Fibroblast of peridontal ligament (primary cell): ENCODE measurements at regions not wholly inside any gene's neighbourhood (a gene's known extent, or its start where the extent isn't known, plus 50 kb on each side); places are given as distances from the start of the nearest gene placed in this dataset.

Experiments
- DNase-seq: peaks from one replicate; pipeline ENCODE4 v3.0.0-alpha.2; 2010; ENCODE audit errors: extremely low read depth

DNA sequence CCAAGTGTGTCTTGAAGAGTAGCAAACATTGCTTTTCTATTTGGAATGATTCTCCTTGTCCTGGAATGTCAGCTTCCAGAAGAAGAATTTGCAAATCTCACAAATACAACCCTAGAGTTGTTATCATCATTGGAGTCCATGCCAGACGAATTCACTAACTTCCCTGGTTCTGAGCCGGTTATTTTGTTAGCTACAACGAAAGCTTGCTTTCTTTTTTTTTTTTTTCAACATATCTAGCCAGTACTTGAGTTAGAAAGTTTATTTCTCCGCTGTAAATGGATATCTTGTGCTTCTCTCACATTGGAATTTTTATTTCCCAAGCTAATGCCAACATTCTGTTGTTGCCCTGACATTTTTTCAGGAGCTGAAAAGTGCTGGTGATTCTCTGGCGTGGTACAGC is 138.1 kb upstream of the POM121L12 start:
- DNase-seq = no peak

DNA sequence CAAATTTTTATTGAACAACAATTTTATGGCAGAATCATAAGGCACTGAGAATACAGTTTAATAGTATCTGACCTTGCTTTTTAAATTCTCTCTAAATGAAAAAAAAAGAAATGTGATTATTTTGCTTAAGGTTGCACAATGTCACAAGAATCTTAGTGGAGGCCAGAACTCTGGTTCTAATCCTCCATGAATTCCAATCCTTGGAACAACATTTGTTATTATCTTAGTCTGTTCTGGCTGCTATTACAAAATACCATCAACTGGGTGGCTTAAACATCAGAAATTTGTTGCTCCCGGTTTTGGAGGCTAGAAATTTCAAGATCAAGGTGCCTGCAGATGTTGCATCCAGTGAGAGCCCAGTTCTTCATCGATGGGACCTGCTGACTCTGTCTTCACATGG is 158.2 kb upstream of the POM121L12 start:
- no peak for DNase-seq

DNA sequence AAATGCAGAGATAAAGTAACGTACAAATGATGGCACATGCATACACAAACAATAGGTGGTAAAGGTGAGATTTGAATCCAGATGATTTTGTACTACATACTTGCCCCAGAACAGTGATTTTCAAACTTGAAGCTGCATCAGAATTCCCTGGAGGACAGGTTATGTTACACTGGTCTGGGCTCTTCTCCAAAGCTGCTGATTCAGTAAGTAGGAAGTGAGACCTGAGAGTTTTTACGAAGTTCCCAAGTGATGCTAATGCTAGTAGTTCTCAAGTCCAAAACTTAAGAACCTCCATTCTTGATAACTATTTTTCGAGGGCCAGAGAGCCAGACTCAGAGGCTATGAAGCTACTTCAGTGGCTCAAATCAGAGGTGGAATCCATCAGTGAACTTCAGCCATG is 159.0 kb upstream of the POM121L12 start:
- DNase-seq = no peak

DNA sequence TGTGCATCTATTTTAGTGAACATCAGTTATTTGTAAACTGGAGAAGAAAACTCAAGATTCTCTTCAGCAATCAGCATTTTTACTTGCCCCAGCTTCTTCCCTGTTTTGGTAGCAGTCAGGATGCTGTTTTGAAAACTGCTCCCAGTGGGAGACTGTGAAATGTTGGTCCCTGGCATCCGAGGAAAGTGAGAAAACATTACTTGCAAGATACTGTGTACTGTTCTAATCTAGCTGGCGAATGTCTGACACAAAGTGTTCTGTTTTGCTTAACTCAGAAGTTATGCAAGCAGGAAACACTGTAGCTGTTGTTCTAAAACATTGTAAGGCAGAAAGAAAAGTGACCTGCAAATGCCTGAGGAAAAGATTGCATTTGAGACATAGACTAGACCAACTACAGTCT is 171.8 kb upstream of the POM121L12 start:
- no peak for DNase-seq

DNA sequence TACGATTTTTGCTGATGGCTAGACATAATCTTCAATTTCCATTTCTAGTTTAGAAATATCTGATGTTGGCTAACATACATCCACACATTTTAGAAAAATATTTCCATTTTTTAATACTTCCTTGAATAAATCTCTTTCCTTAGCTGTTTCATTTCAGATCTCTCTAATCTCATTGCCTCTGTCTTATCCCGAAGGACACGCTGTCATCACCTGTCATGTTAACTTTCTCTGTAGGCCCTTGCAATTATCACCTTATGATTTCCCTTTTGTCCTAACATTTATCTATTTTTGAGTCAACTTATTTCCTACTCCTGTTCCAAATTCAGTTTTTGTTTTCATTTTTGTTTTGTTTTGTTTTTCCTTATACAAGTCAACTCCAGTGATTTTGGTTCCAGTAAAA is 173.1 kb upstream of the POM121L12 start:
- no peak for DNase-seq

DNA sequence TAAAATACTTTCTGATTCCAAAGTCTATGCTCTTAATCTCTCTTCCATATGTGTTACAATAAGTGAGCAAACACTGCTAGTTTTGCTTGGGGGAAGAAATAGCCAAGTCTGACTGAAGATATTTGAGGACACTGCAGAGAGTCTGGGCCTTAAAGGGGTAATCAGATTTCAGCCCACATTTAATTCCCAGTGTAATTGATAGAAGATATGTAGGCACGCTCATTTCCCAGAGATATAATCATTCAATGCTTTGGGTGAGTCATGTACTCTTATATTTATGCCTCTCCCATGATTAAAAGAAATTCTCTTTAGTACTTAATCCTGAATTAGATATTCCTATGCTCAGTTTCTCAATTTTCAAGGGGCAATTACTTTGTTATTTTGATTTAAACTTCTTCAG is 178.1 kb upstream of the POM121L12 start:
- no peak for DNase-seq

DNA sequence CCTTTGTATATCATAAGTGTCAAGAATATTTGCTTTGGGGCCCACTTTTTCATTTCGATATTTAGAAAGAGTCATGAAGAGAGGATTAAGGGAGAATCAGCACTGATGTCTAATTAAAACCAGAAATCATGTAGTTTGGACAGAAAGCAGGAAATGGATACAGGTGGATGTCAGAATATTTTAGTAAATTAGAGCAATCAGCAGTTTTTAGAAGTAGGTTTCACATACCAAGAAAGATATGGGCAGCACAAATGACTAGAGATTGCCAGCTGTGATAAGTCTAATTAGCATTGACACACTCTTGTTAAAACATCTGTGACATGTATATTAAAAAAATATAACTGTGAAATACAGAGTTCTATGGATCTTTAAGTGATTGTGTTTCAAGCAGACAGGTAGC is 180.8 kb upstream of the POM121L12 start:
- DNase-seq = no peak

DNA sequence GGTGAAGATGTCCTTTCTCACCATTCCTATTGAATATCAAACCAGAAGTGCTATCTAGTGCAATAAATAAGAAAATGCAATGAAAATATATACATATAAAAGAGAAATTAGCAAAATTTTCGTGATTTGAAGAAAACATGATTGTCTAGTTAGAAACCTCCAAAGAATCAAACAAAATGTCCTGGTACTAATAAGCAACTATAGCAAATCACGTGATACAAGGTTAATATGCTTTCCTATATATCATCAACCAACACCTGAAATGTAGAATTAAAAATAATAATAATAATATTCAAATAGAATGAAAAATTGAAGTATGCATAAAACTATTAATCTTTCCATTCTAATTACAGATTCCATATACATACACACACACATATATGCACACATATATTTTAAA is 183.9 kb upstream of the POM121L12 start:
- DNase-seq = no peak

DNA sequence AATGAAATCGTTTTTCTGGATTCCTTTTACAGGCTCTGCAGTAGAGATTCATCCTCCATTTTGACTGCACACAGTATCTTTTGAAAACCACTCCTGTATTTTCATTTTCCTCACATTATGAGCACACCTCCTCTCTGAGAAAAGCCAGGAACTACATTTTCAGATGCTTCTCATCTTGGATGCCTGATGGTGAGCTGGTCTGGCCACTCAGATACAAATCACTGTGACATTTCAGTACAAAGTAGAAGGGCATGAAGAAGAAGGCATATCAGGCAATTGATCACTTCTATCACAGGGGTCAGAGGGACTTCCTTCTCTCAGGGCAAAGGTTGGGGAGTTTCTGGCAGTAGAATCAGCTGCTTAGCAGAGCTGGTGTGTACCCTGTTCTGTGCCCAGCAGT is 192.0 kb upstream of the POM121L12 start:
- DNase-seq = no peak

DNA sequence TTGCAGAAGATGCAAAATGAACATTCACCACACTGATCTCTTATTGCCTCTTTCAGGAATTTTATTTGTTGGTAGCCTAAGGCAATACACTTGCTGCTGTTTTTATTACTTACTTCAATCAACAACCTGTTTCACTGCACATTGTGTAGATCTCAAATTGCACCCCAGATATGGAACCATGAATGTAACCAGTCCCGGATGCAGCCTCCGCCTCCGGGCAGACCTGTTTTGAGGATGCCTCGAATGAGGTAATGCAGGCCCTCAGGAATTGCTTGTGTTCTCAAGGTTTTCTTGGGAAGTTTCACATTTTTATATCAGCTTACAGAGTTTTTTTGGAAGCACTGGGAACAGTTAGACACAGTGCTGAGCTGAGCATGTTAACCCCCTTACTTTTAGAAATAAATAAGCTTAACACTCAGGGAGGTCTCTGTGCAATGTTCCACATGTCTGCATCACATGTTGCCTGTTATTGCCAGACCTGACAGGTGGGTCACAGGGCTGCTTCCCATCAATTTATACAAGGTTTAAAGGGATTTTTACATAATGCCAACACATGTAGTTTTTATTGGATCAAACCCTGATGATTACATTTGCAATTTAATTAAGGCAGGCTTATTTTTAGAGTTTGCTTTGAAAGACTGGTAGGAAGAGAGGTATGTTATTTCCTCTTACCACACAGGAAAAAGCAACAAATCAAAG is 193.1 kb upstream of the POM121L12 start:
- DNase-seq = no peak

DNA sequence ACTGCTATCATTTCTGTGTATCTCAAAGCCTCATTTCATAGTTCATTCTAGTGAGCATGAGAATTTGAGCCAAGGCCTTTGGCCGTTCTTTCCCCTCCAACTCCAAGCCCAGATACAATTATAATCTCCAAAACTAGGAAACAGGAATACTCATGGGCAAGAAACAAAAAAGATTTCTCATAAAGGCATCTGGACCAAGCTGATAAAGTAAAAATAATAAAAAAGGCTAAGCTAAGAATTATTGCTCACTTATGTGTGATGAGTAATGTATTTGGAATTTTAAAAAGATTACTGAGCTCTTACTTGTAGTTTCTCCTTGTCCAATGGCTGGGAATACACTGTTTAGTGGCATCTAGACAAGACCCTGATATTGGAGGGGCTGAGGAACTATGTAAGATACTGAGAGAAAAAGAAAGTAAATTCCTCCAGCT is 196.4 kb upstream of the POM121L12 start:
- no peak for DNase-seq

DNA sequence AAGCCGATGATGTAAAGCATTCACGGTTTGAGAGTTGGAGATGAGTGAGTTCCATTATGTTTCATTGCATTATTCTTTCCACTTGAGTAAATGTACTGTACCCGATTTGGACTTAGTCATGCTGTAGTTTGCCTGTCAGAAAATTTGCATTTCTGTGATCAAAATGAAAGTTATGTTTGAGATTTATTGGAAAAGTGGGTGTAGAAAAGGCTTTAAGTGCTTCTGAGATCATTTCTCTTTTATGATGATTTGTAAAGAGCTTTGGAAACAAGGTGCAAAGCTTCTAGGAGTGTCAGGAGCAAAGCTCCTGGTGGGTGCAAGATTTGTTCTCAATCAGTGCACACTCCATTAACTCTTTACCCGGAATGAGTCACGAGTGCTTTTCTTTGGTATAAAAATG is 204.1 kb upstream of the POM121L12 start:
- DNase-seq = no peak

DNA sequence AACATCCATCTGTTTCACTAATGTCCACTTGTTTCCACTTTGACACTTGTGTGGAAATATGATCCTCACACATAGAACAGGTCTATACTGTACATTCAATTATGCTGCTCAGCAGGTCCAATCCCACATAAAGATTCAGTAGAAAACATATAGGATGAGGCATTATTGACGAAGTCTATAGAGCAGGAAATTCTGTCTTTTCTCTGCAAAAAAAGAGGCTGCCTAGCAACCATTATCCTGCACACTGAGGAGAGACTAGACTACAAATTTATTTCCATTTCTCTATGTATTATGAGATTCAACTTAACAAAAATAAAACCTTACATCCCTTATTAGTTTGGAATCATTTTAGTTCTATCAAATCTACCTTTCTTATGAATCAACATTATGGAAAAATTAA is 204.6 kb upstream of the POM121L12 start:
- DNase-seq = no peak

DNA sequence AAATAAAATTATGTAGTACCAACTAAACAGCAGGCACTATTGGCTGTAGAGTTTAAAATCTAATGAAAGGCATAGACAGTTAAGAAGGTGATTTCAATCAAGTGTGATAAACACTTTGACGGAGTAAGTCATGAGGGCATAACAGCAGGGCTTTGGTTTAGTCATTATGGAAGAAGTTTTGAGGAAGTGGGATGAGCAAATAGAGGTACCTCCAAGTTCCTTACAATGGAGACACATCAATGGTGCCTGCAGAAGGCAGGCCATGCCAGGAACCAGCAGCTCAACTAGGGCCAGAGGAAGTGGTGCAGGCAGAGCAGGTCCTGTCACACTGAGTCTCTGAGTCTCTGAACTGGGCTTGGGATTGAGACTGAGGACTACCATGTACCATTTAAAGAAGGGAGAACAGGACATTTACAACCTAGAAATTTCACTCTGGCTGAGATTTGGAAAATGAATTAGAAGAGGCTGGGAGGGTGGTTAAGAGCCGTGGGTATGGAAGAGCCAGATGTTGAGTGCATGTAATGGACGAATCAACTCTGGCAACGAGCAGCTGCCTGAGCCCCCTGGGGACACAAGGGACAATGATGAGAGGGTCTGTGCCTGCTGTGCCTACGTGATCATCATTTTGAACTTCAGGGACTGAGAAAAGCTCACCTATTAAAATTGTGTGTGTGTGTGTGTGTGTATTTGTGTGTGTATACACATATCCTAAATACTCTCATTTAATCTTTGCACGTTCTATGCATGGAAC is 208.7 kb upstream of the POM121L12 start:
- DNase-seq = no peak

DNA sequence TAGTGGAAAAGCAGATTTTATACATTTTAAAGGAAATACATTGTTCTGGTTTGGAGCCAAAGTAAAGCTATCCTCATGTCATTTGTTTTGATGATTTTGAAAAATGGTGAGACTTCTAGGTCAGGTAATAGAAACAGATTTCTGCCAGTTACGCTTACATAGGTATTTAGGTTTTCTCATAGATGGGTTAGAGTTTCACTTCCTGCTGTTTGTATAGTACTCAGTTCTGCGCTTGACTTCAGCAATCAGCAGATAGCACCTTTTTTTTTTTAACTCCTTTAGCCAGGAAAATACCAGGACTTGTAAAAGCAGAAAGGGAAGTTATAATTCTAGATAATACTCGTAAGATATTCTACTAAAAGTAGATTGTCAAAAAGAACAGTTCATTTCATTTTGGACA is 209.8 kb upstream of the POM121L12 start:
- no peak for DNase-seq

DNA sequence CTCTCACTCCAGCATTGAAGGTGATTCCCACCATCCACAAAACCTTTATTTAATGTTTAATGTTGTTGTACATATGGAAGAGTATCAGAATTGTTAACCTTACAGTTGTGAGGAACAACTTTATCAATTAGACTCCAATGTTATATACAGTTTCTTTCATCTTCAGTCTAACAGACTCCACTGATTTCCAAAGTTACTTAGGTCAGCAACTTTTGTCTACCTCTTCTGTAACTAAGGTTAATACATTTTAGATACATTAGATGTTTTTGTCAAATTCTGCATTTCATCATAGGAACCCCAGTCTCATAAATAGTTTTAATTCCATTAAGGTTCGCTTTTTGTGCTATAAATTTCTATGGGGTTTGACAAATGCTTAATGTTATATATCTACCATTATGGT is 223.9 kb upstream of the POM121L12 start:
- no peak for DNase-seq

DNA sequence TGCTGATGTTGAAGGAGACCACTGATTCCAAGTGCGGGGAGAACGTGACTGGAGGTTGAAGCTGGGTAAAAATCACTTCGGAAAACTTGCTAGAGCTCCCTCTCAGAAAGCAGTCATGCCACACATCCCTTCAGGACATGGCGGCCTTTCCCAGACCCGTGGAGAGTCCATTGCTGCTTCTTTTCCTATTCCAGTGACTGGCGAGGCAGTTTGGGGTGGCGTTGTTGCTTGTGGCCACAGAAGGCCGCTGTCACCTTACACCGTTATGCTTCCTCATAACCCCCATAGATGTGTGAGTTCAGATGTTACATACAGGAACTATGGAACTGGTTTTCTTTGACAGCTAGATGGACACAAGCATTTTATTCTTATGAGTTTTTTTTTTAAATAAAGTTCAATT is 235.6 kb upstream of the POM121L12 start:
- DNase-seq = no peak

DNA sequence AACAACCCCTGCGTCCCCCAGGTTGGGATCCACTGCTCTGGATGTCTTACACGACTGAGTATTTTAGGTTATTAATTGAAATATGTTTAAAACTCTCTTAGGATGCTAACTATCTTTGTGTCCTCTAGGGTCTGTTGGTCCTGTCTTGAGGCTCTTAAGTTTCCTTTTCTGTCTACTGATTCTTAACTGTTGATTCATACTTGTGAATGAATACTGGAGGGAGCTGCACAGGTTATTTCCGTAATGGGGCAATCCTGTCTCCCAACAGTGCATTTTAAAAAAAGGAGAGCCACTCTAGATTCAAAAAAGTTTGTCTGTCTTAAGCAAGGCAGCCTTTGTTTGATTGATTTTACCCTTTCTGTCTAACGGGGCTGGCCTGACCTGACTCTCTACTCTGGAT is 237.6 kb upstream of the POM121L12 start:
- no peak for DNase-seq

DNA sequence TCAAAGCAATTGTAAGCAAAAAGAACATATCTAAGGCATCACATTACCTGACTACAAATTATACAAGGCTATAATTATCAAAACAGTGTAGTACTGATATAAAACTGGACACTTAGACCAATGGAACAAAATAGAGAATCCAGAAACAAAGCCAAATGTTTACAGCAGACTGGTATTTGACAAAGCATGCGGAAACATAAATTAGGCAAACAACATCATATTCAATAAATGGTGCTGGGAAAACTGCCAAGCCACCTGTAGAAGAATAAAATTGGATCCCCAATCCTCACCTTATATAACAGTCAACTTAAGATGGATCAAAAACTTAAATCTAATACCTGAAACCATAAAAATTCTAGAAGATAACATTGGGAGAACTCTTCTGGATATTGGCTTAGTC is 240.8 kb upstream of the POM121L12 start:
- DNase-seq = no peak

DNA sequence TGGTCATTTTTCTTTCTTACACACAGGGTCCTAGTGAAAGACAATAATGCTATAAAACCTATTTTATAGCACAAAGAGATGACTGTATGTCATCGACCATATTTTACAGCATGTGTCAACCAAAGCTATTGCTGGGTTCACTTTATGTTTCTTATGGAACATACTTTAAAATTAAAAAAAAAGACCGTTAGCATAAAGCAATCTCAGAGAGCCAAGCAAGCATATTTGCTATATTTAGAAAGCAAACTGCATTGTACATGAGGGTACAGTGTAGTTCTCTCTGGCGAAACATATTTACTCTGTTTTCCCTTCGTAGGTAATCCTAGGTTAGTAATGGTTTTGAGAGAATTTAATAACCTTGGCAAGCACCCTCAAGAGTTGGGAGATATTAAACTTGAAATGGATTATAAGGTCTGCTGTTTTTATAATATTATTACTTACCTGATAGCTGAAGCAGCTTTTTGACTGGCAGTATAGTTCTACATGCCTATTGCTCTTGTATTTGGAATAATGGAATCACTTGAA is 244.2 kb upstream of the POM121L12 start:
- DNase-seq = no peak

DNA sequence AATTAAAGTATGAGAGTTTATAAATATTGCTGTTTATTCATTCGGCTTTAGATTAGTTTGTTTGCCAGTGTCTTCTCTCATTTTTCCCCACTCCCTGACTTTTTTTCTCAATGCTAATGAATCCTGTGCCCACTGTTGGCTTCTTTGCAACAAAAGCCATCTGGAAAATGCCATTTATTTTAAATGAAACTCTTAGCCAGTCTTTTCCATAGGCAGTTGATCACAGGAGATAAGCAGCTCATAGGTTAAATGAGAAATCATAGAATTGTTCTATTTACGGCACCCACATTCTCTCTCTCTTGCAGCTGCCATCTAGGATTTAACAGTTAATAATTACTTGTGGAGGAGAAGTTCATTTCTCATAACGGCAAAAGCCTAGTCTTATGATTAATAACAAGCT is 249.3 kb upstream of the POM121L12 start:
- DNase-seq = no peak

DNA sequence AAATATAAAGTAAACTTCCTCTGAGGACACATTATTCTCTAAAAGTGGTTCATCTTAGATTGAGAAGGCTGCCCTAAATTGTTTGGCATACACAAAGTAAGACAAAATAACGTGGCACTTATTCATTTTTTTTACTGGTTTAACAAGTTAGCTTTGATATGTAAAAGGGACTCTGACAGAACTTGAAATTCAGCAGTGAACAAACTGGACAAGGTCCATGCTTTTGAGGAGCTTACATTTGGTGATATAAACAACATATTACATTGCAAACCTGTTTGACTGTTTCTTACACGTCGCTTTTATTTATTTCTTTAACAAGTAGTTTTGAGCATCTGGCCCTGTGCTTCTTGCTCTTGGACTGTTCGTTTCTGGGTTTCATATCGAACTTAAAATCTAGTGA is 253.1 kb upstream of the POM121L12 start:
- no peak for DNase-seq

DNA sequence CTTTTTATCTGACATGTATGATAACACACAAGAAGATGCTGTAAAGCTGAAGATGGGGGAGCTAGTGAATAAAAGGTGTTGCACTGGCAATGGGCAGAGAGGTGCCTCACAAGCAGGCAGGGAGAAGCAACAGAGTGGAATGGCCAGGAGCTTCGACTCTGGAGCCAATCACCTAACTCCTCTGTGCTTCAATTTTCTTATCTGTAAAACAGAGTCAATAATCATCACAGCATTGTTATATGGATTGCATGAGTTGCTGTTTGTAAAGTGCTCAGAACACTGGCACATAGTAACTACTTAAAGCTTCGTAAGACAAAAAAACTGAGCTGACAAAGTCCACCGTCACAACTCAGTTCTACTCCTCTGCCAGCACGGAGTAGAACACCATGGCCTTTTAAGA is 254.2 kb upstream of the POM121L12 start:
- DNase-seq = no peak
